ENCODE measurements at regions not wholly inside any gene's neighbourhood (a gene's known extent, or its start where the extent isn't known, plus 50 kb on each side); places are given as distances from the start of the nearest gene placed in this dataset.

DNA sequence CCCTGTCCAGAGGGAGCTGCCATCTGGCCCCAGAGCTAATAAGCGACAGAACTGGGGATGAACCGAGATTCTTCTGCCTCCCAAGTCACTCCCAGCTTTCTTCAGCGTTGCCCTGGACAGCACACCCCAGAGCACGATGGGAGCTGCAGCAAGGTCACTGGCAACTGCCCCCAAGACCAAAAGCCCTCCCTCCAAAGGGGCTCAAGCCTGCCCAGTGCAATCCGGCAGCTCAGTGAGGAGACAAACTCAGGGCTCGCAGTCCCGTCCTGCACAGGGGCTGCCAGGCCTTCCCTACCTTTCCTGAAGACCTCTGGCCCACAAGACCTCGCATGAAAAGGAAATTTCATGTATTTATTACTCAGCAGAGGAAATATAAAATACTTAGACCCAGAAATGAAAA lies 174.8 kb downstream of the BCOR start:
- no peak for DNase-seq (ENCODE audit: low read depth)

DNA sequence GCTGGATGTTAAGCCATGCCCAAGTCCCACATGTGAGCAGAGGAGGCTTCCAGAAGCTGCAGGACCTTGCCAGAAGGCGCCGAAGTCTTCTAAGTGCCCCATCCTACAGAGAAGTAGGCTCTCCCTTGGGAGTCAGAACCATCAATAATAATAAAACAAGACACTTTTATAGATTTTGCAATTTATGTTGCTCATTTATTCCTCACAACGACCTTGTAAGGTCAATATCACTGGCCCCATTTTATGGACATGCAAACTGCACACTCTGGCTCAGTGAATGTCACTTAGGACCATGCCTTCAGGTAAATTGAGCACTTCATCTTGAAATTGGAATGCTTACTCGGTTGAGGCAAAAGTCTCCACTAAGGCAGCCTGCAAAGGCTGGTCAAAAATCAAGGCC lies 170.4 kb downstream of the BCOR start:
- no peak for DNase-seq (ENCODE audit: low read depth)

DNA sequence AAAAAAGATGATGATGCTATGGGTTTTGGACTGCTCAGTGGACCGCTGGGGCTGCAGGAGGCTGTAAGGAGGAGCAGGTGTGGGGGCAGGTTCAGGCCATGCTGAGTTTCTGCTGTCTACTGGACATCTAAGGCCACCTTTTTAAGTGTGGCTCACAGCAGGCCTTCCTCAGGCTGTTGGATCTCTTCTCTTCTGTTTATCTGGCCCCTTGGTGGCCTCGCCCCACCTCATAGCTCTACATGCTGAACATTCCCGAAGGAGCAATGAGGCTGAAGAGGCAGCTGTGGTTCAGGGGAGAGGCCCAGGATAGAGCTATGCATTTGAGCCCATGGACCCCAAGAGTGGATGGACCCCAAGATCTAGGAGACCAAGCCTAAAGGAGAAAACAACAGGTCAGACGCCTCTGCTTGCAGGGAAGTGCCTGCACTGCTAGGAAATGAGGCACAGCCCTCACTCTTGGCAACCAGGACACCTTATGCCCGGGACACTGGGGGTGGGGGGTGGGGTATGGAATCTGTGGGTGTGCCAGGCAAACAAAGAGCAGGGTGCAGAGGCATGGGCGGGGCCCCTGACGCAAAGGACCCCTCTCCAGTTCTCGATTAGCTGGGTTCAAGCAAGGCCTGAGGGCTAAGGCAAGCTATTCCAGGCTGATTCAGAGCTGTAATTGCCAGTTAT lies 168.9 kb downstream of the BCOR start:
- DNase-seq (ENCODE audit: low read depth), result no peak

DNA sequence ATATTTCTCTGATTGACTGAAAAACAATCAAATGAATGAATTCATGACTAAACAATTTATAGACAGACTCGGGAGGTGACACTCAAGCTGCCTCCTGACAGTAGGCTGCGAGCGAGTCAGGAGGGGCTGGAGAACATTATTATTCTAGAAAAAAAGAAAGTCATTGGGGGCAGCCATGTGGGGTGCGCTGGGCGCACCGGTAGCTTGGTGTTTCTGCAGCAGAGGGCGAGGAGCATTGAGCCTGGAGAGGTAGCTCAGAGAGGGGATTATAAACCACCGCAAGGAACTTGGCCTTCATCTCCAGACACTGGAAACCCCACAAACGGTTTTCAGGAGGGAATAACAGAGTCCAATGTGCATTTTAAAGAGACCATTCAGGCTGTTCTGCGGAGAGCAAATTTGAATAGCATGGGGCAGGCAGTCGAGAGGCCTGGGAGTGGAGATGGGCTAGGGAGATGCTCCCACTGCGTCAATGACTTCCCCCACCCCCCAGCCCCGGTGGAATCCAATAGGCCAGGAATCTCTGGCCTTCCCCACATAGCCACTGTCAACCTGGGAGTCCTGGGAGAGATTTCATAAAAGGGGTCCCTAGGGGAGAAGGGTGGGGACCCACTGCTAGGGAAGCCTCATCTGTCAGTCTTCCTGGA lies 168.3 kb downstream of the BCOR start:
- DNase-seq (ENCODE audit: low read depth), result no peak

DNA sequence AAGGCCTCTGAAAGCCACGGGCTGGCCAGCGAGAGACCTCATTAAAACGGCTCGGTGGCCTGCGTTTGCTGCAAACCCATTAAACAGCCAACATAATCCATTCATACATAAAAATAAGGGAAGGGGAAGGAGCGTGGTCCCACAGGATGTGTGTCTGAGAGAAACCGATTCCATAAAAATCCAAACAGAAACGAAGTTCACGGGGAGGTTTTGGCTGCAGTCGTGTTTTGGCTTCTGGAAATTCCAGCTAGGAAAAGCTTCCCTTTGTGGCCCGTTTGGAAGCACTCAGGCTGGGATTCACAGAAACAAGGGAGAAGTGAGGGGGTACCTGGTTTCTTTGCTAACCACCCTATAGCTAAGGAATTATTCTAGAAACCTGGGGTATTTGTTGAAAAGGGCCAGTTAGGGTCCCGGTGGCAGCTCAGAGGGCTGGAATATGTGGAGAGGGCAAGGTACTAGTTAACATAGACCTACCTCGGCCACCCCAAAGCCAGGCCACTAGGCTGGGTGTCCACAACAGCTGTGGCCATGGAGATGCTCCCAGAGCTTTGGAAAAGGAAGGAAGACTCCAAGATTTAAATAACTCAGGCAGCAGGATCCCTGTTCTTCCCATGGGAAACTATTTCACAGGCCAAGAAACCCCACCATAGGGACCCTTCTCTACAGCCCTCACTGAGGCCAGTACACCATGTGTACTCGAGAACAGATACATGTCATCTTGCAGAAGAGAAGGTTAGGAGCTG lies 166.8 kb downstream of the BCOR start:
- no peak for DNase-seq (ENCODE audit: low read depth)

DNA sequence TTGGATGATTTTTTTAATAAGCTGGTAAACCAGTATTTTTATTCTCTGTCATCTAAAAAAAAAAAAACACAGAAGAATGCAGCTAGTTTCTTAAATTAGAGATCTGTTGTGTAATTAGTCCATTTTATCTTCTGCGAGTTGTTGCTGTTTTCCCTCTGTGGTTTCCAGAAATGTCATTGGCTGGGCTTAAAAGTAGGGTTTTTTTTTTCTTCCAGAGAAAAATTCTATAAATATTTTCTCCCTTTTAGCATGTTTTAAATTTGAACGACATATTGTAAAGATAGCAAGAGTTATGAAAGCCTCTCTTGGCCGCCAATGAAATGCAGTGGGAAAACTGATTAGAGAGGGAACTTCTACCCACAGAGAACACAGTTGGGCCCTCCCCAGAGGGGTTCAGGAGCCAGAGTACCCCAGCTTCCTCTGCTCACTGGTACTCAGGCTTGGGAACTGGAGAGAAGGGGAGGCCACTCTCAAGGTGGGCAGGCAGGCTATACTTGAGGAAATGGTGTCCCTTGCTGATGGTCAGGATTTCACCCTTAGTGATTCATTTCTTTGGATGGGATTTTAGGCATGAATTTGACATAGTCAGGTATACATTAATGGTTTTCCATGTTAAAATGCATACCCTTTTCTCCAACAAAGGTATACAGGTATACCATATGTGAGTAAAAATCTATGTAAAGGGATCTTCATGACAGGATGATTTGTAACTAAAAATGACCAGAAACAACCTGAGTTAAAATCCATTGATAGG lies 166.1 kb downstream of the BCOR start:
- no peak for DNase-seq (ENCODE audit: low read depth)

DNA sequence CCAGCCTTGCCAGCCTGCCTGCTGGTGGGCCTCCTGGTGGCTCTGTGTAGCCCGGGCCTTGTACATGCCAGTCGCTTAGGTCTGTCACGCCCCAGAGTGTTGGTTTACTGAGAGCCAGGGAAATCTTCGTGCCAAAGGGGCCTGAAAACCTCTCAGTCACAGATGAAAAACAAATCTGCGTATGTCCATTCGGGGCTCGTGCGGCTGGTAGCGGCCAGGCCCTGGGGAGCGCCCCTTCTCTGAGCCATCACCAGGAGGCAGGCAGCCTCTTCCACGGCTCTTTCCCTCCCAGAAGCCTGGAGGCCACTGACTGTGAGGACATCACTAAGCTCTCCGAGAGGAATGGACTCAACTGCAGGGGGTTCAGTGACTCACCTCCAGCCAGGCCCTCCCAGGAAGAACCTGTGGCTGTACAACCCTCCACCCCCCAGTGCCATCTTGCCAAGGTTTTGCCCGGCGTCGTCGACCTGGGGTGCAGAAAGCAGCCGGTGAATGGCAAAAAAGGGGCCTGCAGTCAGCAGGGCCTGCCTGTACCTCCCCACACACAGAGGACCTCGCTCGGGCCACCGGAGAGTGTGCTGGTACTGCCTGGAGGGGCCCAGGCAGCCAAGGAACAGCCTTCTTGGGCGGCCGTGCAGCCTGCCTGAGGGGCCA lies 162.2 kb downstream of the BCOR start:
- DNase-seq (ENCODE audit: low read depth), result no peak

DNA sequence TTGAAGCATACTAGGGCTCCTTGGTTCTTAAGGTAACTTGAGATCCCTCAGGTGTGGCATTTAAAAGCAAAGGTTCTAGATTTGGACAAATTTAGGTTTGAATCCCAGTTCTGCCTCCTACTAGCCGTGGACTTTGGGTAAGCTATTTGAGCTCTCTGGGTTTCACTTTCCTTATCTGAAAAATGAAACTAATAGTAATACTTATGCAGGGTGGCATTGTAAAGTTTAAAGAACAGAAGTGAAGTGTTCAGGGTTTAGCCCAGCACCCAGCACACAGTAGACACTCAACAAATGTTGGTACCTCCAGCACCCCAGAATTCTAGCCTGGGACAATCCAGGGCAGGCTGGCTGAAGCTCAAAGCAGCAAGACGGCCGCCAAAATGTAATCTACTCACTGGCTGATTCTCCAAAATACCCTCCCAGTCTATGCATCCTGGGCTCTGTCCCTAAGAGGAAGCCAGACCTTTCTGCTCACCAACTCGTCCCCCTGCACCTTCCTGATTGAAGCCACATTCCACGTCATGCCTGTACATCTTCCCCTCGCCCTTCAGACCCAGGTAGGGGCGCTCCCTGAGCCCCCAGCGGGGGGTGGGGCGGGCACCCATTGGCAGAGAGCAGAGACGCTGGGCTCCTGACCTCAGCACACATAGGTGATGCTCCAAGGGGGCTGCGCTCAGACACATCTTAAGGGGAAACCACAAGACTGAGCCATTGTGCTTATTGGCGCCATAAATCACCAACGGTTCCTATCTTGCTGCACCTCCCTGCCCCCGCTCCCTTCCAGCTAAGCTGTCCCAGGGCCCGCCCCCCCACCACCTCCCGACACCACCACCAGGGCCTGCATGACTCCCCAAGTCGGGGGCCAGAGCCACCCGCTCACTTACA lies 160.6 kb downstream of the BCOR start:
- no peak for DNase-seq (ENCODE audit: low read depth)

DNA sequence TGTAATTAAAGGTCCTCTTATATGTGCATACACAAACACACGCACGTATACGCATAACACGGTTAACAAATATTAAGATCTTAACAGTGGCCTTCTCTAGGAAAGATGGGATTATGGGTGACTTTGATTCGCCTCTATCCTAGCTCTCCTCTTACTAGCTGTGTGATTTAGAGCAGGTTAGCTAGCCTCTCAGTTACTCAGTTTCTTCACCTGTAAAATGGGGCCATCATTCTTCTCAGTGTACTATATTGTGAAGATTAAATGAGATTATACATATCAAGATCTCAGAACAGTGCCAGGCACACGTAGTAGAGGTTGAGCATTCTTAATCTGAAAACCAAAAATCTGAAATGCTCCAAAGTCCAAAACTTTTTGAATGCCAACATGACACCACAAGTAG lies 159.3 kb downstream of the BCOR start:
- DNase-seq (ENCODE audit: low read depth), result no peak

DNA sequence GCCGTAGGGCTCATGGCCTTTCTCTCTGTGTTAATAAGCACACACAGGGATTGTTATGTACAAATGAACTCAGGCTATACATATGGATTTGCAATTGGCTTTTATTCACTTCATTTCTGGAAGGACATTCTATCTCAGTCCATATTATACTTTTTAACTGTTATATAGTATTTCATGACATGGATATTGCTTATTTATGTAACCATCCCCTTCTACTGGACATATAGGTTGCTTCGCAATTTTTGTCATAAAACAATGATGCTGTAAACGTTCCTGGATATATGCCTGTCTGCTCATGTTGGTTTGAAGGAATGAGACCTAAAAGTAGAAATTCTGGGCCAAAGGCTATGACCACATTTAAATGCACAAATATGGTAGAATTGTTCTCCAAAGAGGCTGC lies 158.1 kb downstream of the BCOR start:
- no peak for DNase-seq (ENCODE audit: low read depth)

DNA sequence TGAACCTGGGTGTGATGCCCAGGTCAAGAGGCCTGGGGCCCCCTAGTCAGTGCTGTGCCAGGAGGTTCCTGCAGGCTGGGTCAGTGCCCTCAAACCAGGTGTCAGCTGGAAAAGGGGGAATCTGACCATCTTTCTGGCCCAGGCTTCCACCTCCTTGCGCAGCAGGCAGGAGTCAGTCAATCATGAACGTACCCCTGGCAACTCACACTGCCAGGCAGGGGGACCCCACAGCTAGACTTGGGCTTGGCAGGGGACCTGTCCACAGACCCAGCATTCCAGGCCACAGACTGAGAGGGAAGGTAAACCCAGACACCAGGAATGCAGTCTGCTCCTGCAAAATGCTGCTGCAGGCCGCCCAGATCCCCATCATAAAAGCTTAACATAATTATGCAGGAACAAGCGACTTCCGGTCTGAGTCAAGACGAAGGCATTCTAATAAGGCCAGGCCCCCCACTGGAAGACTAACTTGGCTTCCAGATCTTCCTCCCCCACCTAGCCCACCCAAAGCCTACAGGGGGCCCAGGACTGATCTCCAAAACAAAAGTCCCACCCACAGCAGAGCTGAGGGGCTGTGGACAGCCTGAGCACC lies 156.3 kb downstream of the BCOR start:
- no peak for DNase-seq (ENCODE audit: low read depth)

DNA sequence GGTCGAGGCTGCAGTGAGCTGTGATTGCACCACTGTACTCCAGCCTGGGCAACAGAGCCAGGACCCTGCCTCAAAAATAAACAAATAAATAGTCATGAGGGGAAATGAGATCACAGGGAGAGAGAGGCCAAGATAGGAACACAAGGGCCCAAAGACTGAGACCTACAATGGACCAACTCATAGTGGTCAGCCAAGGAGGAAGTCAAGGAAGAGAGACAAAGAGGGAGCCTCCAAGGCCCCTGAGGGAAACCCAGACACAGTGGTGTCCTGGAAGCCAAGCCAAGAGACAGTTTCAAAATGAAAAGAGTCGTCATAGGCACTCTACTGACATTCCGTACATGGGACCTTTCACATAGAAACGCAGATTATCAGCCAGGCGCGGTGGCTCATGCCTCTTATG lies 153.3 kb downstream of the BCOR start:
- no peak for DNase-seq (ENCODE audit: low read depth)

DNA sequence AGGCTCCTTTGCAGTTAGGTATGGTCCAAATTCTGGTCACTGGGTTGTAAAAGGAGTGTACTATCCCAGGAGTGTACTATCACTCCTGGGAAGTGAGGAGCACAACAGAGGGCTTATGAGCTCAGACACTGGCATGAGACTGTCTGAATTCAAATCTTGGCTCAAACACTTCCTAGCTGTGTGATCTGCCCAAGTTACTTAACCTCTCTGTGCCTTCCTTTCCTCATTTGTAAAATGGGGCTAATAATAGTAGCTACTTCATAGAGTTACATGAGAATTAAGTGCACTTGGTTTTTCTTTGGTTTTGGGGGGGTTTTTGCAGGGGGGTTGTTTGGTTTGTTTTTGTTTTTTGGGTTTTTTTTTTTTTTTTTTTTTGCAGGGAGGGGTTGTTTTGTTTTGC lies 152.0 kb downstream of the BCOR start:
- no peak for DNase-seq (ENCODE audit: low read depth)

DNA sequence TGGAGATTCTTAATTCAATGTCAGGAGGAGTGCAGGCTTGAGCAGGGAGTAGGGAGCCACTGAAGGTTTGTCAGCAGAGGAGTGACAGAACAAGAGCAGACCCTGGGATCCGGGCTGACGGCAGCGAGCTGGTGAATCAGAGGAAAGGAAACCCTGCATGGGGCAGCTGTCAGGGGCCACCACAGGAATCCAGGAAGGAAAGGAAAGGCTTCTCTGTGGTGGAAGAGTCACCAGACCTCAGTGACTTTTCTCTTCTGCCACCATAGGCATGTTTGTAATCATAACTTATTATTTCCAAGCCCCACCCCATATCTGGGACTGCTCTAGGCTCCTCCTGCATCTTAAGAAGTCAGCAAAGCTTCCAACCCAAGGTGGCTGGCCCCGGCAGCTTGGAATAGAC lies 150.9 kb downstream of the BCOR start:
- DNase-seq (ENCODE audit: low read depth), result no peak

DNA sequence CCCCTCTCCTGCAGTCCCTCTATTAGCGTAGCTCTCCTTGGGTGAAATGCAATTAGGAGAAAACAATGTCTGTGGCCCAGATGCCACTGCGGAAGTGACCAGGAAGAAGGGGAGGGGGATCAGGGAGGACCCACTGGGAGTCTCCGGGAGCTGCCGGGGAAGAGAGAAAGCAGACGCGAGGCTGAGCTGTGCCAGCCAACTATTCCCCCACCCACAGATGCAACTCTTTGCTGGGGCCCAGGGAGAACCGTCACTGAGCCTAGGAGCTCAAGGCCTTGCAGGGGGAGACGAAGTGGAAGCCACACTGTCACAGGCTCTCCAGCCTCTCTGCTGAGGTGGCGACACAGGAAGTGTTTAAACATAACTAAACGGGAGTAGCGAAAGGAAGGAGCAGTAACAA lies 149.2 kb downstream of the BCOR start:
- no peak for DNase-seq (ENCODE audit: low read depth)

DNA sequence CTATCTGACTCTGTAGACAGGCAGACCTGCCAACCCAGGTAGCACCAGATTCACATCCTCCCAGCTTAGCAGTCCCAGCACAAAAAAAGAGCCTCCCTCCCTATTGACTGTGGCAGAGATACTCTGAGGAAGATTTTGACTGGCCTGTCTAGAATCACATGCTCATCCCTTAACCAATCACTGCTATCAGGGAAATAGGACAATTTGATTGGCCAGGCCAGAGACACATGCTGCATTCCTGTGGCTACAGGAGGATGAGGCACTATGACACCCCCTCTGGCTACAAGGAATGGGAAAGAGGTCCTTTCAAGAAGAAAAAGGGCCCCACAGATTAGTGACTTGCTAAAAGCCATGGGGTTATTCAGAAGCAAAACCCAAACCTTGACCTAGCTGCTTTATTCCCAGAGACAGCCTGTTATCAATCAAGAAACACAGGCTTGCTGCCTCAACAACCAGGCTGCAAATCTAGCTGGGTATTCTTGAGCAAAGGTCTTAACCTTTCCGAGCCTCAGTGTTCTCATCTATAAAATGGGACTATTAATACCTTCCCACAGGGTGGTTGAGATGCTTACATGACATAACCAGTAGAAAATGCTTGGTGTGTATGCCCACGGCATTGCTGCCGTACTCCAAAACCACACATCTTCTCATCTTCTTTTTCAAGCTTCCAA lies 147.6 kb downstream of the BCOR start:
- DNase-seq (ENCODE audit: low read depth), result no peak

DNA sequence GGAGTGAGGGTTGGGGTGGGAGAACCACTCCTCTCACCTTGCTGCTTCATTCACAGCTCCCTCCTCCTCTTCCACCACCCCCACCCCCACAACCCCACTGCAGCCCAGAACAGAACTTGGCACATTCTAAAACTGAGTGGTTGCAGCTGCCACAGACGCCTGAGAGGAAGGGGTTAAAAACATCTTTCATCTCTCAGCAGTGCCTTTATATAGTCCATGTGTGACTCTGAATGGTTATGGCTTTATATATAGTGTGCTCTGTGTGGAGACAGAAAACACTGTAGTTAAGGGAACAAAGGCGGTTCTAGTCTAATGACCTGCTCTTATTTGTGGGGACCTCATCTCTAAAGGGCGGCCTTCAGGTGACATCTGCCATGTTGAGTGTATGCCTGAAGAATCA lies 144.8 kb downstream of the BCOR start:
- no peak for DNase-seq (ENCODE audit: low read depth)

DNA sequence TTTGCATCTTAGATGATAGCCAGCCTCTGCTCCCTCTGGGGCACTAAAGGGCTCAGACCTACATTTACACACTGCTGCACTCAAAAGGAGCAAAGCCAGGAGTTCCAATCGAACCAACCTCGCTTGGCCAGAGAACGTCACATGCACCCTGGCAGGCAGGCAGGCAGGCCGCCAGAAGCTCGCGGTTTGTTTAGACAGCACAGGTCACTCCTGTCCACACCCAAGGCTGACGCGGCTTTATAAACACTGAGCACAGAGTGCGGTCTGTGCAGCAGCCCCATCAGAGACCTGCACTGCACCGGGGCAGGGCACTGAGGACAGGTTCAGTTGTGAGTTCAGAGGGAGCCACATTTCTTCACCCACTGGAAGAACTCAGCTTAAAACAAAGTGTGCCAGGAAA lies 143.9 kb downstream of the BCOR start:
- DNase-seq (ENCODE audit: low read depth), result no peak

DNA sequence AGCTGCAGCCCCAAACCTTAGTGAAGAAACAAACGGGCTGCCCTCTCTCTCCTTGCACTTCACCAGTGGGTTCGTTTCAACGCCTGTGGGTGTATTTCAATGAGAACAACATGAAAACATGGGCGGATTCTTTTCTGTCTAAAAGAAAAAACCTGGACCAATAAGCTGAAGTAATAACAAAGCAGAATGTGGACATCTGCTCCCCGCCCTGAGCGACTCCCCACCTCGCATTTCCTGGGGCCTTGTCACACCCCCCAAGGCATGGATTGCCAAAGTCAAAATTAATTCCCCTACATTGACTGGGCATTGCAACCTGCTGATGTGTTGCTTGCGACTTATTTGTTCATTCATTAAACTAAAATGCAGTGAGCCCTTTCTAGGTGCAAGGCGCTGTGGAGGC lies 142.9 kb downstream of the BCOR start:
- no peak for DNase-seq (ENCODE audit: low read depth)

DNA sequence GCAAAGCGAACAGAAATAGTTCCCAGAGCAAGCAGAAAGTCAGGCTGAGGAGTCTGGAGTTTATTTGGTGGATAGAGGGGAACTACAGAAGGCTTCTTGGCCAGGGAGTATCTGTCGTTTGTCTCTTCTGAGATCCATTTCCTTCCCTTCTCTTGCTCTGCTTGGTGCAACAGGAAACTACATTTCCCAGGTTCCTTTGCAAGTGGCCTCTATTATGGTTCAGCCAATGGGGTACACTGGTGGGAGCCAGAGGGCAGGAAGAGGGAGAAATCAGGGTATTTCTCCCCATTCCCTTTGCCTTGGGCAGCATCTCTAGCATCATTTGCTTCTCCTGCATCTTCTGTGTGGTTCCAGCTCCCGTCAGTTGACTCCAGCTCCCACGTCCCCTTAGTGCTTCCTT lies 142.1 kb downstream of the BCOR start:
- DNase-seq (ENCODE audit: low read depth), result no peak
